IMR-90 (cell line): ENCODE measurements at regions not wholly inside any gene's neighbourhood (a gene's known extent, or its start where the extent isn't known, plus 50 kb on each side); places are given as distances from the start of the nearest gene placed in this dataset.

ENCODE experiments used
- ATAC-seq: fragments of 200-7000 bp; cut with Tn5 transposase; 2 replicates; pipeline ENCODE4 v1.9.1; 2020; ENCODE audit warnings: low read depth, mild to moderate bottlenecking, moderate library complexity
- BruUV-seq: library from RNA; stranded (reverse); fragments of 400-500 nt; replicated peaks from 2 replicates; lab custom pipeline; 2021; lab: Mats Ljungman, UMichigan
- CTCF ChIA-PET: fragments of 300-600 bp; formaldehyde crosslinking; extraction: SDS; loops from one replicate; lab custom pipeline; 2021; ENCODE audit warnings: antibody characterized with exemption; lab: Yijun Ruan, JAX
- POLR2A ChIA-PET: fragments of 300-600 bp; sonication (Branson Sonifier 250); formaldehyde crosslinking; loops from one replicate; lab custom pipeline; 2022; ENCODE audit warnings: antibody characterized with exemption; ENCODE audit not compliant: unreplicated experiment; lab: Charles Lee
- DNase-seq: peaks from one replicate; pipeline ENCODE4 v3.0.0; 2013
- H2AFZ ChIP-seq: replicated peaks from 2 replicates; pipeline ENCODE3; 2013; ENCODE audit warnings: low read length, mild to moderate bottlenecking; ENCODE audit not compliant: poor library complexity
- H2AK5ac ChIP-seq: 2 replicates; pipeline ENCODE4 v1.6.1; 2013; ENCODE audit warnings: low read depth, low read length, inconsistent platforms
- H2AK9ac ChIP-seq: replicated peaks from 2 replicates; pipeline ENCODE3; 2013; ENCODE audit warnings: mild to moderate bottlenecking, low read depth, low read length, moderate library complexity; ENCODE audit not compliant: poor library complexity
- H2BK120ac ChIP-seq: 2 replicates; pipeline ENCODE4 v1.6.1; 2013; ENCODE audit warnings: low read depth, low read length, inconsistent platforms
- H2BK15ac ChIP-seq: 3 replicates; pipeline ENCODE4 v1.6.1; 2013; ENCODE audit warnings: low read depth, low read length, inconsistent platforms
- H2BK20ac ChIP-seq: 2 replicates; pipeline ENCODE4 v1.6.1; 2013; ENCODE audit warnings: low read depth, mild to moderate bottlenecking, inconsistent platforms, low read length, moderate library complexity
- H2BK5ac ChIP-seq: 2 replicates; pipeline ENCODE4 v1.6.1; 2013; ENCODE audit warnings: mild to moderate bottlenecking, low read depth, low read length, inconsistent platforms; ENCODE audit not compliant: poor library complexity, severe bottlenecking
- H3K14ac ChIP-seq: replicated peaks from 2 replicates; pipeline ENCODE4 v1.6.1; 2013; ENCODE audit warnings: low read depth, low read length, inconsistent platforms
- H3K18ac ChIP-seq: 2 replicates; pipeline ENCODE4 v1.6.1; 2013; ENCODE audit warnings: low read depth, low read length, control low read depth
- H3K23ac ChIP-seq: 2 replicates; pipeline ENCODE4 v1.6.1; 2013; ENCODE audit warnings: low read depth, low read length, inconsistent platforms
- H3K27ac ChIP-seq: 2 replicates; pipeline ENCODE4 v1.5.1; 2013; ENCODE audit warnings: mild to moderate bottlenecking, control low read depth, low read length; ENCODE audit not compliant: insufficient read depth
- H3K27me3 ChIP-seq: 2 replicates; pipeline ENCODE4 v1.6.1; 2013; ENCODE audit warnings: low read length; ENCODE audit not compliant: control insufficient read depth, insufficient read depth
- H3K36me3 ChIP-seq: 2 replicates; pipeline ENCODE4 v1.6.1; 2013; ENCODE audit warnings: low read length, mixed read lengths; ENCODE audit not compliant: control insufficient read depth, insufficient read depth
- H3K4ac ChIP-seq: 2 replicates; pipeline ENCODE4 v1.6.1; 2013; ENCODE audit warnings: low read depth, low read length, inconsistent platforms
- H3K4me1 ChIP-seq: 2 replicates; pipeline ENCODE4 v1.6.1; 2013; ENCODE audit warnings: low read length, mixed read lengths; ENCODE audit not compliant: control insufficient read depth, insufficient read depth
- H3K4me2 ChIP-seq: 2 replicates; pipeline ENCODE4 v1.6.1; 2013; ENCODE audit warnings: low read depth, mild to moderate bottlenecking, control low read depth, low read length, moderate library complexity
- H3K4me3 ChIP-seq: 2 replicates; pipeline ENCODE4 v1.5.1; 2013; ENCODE audit warnings: low read depth, mild to moderate bottlenecking, control low read depth, low read length, moderate library complexity; ENCODE audit not compliant: insufficient read depth
- H3K56ac ChIP-seq: 2 replicates; pipeline ENCODE4 v1.6.1; 2013; ENCODE audit warnings: low read length, inconsistent platforms; ENCODE audit not compliant: insufficient read depth; ENCODE audit errors: extremely low read depth
- H3K79me1 ChIP-seq, 2 experiments: 2 replicates each; pipeline ENCODE4 v1.6.1; 2013; ENCODE audit warnings: low read length in 2 of 2, inconsistent platforms in 1 of 2, low read depth in 1 of 2
- H3K9ac ChIP-seq: 2 replicates; pipeline ENCODE4 v1.6.1; 2013; ENCODE audit warnings: low read depth, low read length, control low read depth
- H3K9me1 ChIP-seq: 2 replicates; pipeline ENCODE4 v1.6.1; 2013; ENCODE audit warnings: low read length, inconsistent platforms; ENCODE audit not compliant: insufficient read depth
- H3K9me3 ChIP-seq: 2 replicates; pipeline ENCODE4 v1.6.1; 2013; ENCODE audit warnings: low read length; ENCODE audit not compliant: control insufficient read depth, insufficient read depth
- H4K20me1 ChIP-seq: 2 replicates; pipeline ENCODE4 v1.6.1; 2013; ENCODE audit warnings: low read length, inconsistent platforms; ENCODE audit not compliant: insufficient read depth
- H4K5ac ChIP-seq: 2 replicates; pipeline ENCODE4 v1.6.1; 2013; ENCODE audit warnings: mild to moderate bottlenecking, low read depth, low read length, control low read depth
- H4K8ac ChIP-seq, 2 experiments: 2 replicates each; pipeline ENCODE4 v1.6.1; 2013; ENCODE audit warnings: low read depth in 2 of 2, low read length in 2 of 2, control low read depth in 1 of 2, inconsistent platforms in 1 of 2
- H4K91ac ChIP-seq: 2 replicates; pipeline ENCODE4 v1.6.1; 2013; ENCODE audit warnings: low read depth, low read length, inconsistent platforms; ENCODE audit not compliant: insufficient read depth
- BHLHE40 ChIP-seq: fragments of 150-350 bp; IDR thresholded peaks from 2 replicates; pipeline ENCODE4 v1.6.1; 2016; ENCODE audit warnings: mild to moderate bottlenecking, low read depth, low read length
- CHD1 ChIP-seq: IDR thresholded peaks from 2 replicates; pipeline ENCODE4 v1.6.1; 2012; ENCODE audit warnings: low read depth, low read length, improper control_type of control experiment
- CTCF ChIP-seq: conservative IDR thresholded peaks from 2 replicates; pipeline ENCODE4 v1.5.1; 2012; ENCODE audit warnings: mild to moderate bottlenecking, low read depth, low read length, improper control_type of control experiment
- ELK1 ChIP-seq: fragments of 150-350 bp; IDR thresholded peaks from 2 replicates; pipeline ENCODE4 v1.6.1; 2016; ENCODE audit warnings: low read depth, mild to moderate bottlenecking, low read length, moderate library complexity, borderline replicate concordance
- FOS ChIP-seq: fragments of 150-350 bp; IDR thresholded peaks from 2 replicates; pipeline ENCODE4 v1.6.1; 2016; ENCODE audit warnings: low read depth, low read length
- MAZ ChIP-seq: IDR thresholded peaks from 2 replicates; pipeline ENCODE4 v1.6.1; 2012; ENCODE audit warnings: low read depth, mild to moderate bottlenecking, low read length, improper control_type of control experiment, moderate library complexity, borderline replicate concordance
- MXI1 ChIP-seq: IDR thresholded peaks from 2 replicates; pipeline ENCODE4 v1.6.1; 2012; ENCODE audit warnings: low read depth, mild to moderate bottlenecking, low read length, moderate library complexity, borderline replicate concordance
- POLR2A ChIP-seq: IDR thresholded peaks from 2 replicates; pipeline ENCODE4 v1.6.1; 2012; ENCODE audit warnings: mild to moderate bottlenecking, low read depth, low read length
- RAD21 ChIP-seq: IDR thresholded peaks from 2 replicates; pipeline ENCODE4 v1.6.1; 2012; ENCODE audit warnings: low read length, improper control_type of control experiment
- RFX5 ChIP-seq: IDR thresholded peaks from 2 replicates; pipeline ENCODE4 v1.8.0; 2012; ENCODE audit warnings: low read depth, mild to moderate bottlenecking, low read length, moderate library complexity
- SMC3 ChIP-seq: fragments of 150-350 bp; IDR thresholded peaks from 2 replicates; pipeline ENCODE4 v1.6.1; 2016; ENCODE audit warnings: low read depth, mild to moderate bottlenecking, antibody characterized with exemption, low read length, moderate library complexity
- WGBS, 2 experiments: methylation state at CpG; one replicate each; pipeline versions ENCODE4 v1.1.5 to v1.1.7; 2013; ENCODE audit warnings: missing lambda C conversion rate in 2 of 2; ENCODE audit not compliant: insufficient read length in 1 of 2; ENCODE audit errors: extremely low coverage in 2 of 2; 5-methylcytosine and 5-hydroxymethylcytosine counted together
- dilution Hi-C: fragments of 300-500 bp; cut with HindIII; formaldehyde crosslinking; loops from one replicate; pipeline ENCODE4 v1.14.3; 2018; ENCODE audit warnings: low sequenced_read_pairs; ENCODE audit not compliant: unreplicated experiment
- in situ Hi-C: fragments of 300-500 bp; cut with MboI; formaldehyde crosslinking; loops from 3 replicates; pipeline ENCODE4 v1.14.3; 2019; ENCODE audit warnings: low sequenced_read_pairs, inconsistent platforms, mixed read lengths
- intact Hi-C: fragments of 100-400 bp; cut with micrococcal nuclease; formaldehyde crosslinking; loops from 2 replicates; pipeline ENCODE4 v1.10.0; 2022

- Histone ChIP-seq H2BK120ac (no peak overlapping the region), H3K56ac (no peak overlapping the region), H2BK5ac (no peak overlapping the region), H3K4me1 (no peaks in the 10 kb centered on the region), H4K91ac (no peak overlapping the region), H3K23ac (no peak overlapping the region), H4K5ac (no peak overlapping the region), H3K27ac (no peak overlapping the region), H3K9me3 (peaks cover 16% of the 10 kb centered on the region), H2AK9ac (no peak overlapping the region), H3K4ac (no peak overlapping the region), H3K9ac (no peak overlapping the region), H2BK15ac (no peak overlapping the region), H3K4me3 (no peak overlapping the region), H3K9me1 (no peaks in the 10 kb centered on the region), H4K8ac (no peak overlapping the region), H3K14ac (no peak overlapping the region), H3K4me2 (no peak overlapping the region), H3K27me3 (no peaks in the 10 kb centered on the region), H4K20me1 (no peaks in the 10 kb centered on the region), H3K36me3 (no peaks in the 10 kb centered on the region), H3K79me1 (no peaks in the 10 kb centered on the region), H2BK20ac (no peak overlapping the region), H3K18ac (no peak overlapping the region), H2AFZ (no peak overlapping the region), H2AK5ac (no peak overlapping the region)
- intact Hi-C loops = no loop called here
- no CpG with 5 or more reads among the region's 1 CpG for WGBS, 2 experiments
- dilution Hi-C loops = no loop called here
- no peak for TF ChIP-seq MAZ
- TF ChIP-seq SMC3 = no peak
- no peak for TF ChIP-seq ELK1
- no peak for TF ChIP-seq RFX5
- TF ChIP-seq CHD1 = no peak
- TF ChIP-seq POLR2A = no peak
- TF ChIP-seq BHLHE40 = no peak
- TF ChIP-seq CTCF = no peak
- TF ChIP-seq FOS = no peak
- TF ChIP-seq RAD21 = no peak
- TF ChIP-seq MXI1 = no peak
- no peak for DNase-seq
- no peak for ATAC-seq
- ChIA-PET POLR2A (no interaction called here), CTCF (no interaction called here)
- no TSS peak for BruUV-seq
- in situ Hi-C loops = no loop called here
Measured at GRCh38 chr9:1522219-1522767, 472.1 kb downstream of the DMRT2 start.
